ENCODE measurements at regions not wholly inside any gene's neighbourhood (a gene's known extent, or its start where the extent isn't known, plus 50 kb on each side); places are given as distances from the start of the nearest gene placed in this dataset.
"Not testable (repeated sequence)": the region's sequence is repeated elsewhere in the genome, so short reads cannot be mapped to it uniquely, and the experiment has no call there.

DNA sequence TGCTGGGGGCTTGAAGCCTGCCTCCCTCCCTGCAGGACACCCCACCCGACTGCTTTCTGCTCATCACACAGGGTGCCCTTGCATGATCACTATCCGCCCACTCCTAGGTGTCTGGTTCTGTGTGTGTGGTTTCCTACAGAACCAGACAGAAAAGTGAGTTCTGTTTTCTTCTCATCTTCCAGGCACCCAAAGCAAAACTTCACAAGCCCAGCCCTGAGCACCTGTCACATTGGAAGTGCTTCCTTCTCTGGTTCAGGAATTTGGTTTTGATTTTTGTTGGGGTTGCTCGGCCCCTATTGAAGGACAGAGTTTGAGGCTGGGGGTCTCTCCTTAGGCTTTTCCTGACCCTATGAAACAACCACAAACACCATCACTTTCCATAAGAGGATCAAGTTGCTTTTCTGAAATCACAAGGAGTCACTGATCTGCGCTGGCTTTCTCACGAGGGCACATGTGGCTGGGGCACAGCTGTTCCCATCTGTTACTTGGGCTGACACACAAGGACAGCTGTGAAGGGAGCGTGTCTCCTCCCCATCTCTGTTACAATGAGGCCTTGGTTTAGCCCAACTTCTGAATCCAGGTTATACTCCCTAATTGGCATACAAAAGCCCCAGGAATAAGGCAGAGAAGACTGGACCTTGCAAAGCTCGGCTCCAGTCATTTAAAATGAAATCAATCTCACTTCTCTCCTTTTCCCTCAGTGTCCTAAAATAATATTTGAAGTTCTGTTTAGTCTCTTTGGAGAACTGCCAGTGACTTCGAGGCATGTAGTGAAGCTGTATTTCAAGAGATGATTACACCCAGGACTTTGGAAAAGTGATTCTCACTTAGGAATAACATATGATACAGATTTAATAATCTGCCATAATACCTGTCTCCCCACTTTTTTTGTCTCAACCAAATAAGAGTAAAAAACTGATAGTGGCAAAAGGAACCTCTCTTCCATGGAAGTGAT, 213.1 kb upstream of the GAS1 start:
- DNase-seq: no peak

DNA sequence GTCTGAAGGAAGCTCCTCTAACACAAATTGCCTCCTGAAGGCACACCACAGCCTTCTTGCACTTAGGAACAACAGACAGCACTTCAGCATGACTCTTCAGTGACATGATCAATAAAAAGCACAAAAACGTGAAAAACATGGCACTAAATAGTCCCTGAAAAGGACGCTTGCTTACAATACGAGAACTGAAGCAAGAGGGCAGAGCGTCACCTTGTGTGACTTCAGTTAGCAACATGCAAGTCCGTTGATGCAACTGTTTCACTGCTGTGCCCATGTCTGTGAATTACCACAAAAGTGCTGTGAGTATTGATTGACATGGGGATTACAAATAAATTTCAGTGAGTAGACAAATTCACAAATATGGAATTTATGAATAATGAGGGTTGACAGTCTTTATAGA, 219.9 kb upstream of the GAS1 start:
- no peak for DNase-seq

GRCh38 chr9:87167582-87167981, 220.3 kb upstream of the GAS1 start:
- DNase-seq: no peak

- DNase-seq: no peak
Measured at GRCh38 chr9:87178302-87178701, 231.0 kb upstream of the GAS1 start.

DNA sequence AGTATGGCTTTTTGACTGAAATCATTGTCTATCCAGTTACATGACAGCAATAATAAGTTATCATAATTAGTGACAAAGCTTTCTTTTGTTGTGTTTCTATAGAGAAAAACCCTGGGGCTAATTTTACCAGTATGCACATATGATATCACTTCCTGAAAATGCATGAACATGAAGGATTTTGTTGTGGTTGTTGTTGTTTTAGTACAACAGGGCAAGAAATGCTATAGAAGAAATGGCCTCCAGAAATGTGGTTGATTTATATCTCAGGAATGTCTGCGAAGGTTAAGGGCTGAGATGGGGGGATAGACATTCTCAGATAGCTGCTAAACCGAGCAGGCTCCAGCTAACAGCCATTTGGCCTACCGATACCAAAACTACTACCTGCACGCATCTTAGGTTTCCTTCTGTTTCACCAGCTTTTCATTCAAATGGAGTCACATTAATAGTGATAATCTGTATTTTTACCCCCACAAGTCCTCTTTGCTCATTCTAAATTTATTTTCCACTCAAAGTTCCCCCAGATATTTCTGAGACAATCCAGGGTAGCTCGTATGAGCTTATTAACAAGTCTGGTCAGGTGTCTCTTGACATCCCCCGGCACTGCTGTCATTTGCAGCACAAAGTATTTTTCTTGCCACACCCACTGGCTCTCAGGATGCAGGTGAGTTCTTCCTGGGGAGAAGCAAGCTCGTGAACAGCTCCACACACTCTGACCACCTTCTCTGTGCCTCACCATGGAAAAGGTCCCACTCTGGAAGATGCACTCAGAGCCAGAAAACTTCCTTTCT, 232.4 kb upstream of the GAS1 start:
- no peak for DNase-seq

GRCh38 chr9:87180361-87180760, 233.1 kb upstream of the GAS1 start:
- DNase-seq: no peak

- DNase-seq: no peak
Measured at GRCh38 chr9:87180841-87181240, 233.5 kb upstream of the GAS1 start.

GRCh38 chr9:87181670-87182069, 234.4 kb upstream of the GAS1 start:
- DNase-seq: no peak

- no peak for DNase-seq
Measured at GRCh38 chr9:87184956-87185642, 237.8 kb upstream of the GAS1 start.

DNA sequence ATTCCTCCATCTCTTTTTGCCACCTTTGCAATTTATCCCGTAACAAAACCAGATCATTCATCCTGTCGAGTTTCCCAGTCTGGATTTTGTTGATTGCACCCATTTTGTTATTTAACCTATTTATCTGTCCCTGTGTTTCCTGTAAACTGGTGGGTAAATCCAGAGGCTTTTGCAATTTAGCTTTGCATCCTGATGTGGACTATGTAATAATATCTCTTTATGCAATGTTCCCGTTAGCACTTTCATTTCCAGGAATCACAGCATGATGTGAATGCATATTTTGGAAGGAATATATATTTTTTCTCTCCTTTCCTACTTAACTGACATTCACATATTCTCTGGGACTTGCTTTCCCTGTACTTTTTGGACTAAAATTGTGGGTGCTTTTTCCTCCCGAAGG, 240.3 kb upstream of the GAS1 start:
- DNase-seq: no peak

GRCh38 chr9:87189006-87189405, 241.7 kb upstream of the GAS1 start:
- no peak for DNase-seq

GRCh38 chr9:87193151-87193550, 245.8 kb upstream of the GAS1 start:
- no peak for DNase-seq

- DNase-seq: no peak
Measured at GRCh38 chr9:87193925-87194868, 246.9 kb upstream of the GAS1 start.

- DNase-seq: no peak
Measured at GRCh38 chr9:87195306-87195705, 248.0 kb upstream of the GAS1 start.

DNA sequence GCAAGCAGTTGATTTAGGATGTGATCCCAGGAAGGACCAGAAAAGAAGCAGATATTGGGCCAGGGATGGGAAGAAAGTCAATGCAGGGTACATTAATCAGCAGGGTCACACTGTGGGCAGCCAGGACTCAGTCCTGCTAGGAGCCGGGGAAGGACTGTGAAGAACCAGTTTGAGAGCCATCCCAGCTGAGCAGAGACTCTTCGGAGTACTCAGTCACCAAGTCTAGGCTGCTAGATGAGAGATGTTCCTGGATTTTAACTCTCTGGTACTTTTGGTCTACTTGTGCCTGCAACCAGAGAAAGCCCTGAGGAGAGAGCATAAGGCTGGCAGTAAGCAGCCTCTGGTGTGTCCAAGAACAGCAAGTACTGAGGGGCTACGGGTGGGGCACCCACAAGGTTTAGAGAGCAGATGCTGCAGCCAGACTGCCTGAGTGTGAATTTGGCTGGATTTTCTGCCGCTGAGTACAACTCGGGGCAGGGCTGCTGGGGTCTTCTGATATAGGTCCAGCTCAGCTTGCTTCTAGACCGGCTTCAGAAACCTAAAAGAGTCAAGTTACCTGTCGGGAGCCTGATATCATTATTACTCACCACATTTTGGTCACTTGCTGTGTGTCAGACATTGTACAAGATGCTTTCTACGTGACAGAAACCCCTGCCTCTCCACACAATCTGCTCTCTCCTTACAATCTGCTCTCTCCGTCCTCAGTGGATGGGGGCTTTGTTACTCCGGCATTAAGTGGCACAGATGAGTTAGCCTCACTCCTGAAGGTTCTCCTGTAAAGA, 250.2 kb upstream of the GAS1 start:
- no peak for DNase-seq

DNA sequence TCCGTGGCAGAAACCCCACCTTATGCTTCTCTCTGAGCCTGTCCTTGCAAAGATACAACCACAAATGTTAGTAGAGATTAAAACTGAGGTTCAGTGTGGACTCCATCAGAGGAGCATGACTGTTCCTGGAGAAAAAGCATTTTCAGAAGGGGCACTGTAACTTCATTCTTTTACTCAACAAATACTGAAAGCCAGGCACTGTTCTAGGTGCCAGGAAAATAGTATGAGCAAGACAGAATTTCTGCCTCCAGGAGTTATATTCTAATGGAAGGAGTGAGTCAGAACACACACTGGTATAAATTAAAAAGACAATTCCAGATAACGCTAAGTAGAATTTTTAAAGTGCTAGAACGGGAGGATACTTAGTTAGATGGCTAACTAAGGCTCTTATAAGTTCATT, 251.4 kb upstream of the GAS1 start:
- DNase-seq: no peak

GRCh38 chr9:87199278-87199677, 252.0 kb upstream of the GAS1 start:
- no peak for DNase-seq

DNA sequence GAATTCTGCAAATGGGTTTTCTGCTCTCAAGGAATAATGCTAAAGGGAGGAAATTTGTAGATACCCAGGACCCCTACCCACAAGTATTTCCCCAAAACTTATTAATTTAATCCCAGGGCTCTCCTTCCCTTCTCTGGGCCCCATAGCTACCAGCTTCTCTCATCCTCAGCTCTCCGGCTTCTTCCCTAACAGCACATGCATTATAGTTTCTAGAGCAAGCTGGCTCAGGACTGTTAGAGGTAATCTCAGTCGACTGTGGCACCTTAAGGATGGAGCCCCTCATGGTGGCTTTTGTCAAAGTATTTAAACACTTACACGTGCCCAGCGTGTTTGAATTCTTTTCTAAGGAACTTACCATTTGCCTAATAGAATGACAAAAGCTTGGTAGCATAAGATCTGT, 252.5 kb upstream of the GAS1 start:
- no peak for DNase-seq

GRCh38 chr9:87201351-87201751, 254.0 kb upstream of the GAS1 start:
- DNase-seq: no peak

- no peak for DNase-seq
Measured at GRCh38 chr9:87206064-87206661, 258.9 kb upstream of the GAS1 start.

DNA sequence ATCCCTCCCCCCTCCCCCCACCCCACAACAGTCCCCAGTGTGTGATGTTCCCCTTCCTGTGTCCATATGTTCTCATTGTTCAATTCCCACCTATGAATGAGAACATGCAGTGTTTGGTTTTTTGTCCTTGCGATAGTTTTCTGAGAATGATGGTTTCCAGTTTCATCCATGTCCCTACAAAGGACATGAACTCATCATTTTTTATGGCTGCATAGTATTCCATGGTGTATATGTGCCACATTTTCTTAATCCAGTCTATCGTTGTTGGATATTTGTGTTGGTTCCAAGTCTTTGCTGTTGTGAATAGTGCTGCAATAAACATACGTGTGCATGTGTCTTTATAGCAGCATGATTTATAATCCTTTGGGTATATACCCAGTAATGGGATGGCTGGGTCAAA, 263.4 kb upstream of the GAS1 start:
- DNase-seq: not testable (repeated sequence)

Measured in CD4-positive, alpha-beta T cell treated with Interleukin-1 beta for 1 hour (primary cell).